Kidney (tissue), 13 donors: ENCODE measurements at regions not wholly inside any gene's neighbourhood (a gene's known extent, or its start where the extent isn't known, plus 50 kb on each side); places are given as distances from the start of the nearest gene placed in this dataset.

Experiments
- DNase-seq, 5 donors: peaks; one replicate each; pipeline ENCODE4 v3.0.0-alpha.2; 2013 to 2020
- FAIRE-seq: peaks from 2 replicates; lab custom pipeline; 2012; peaks lifted over from hg19 to GRCh38; lab: Jason Lieb, UNC
- H3K27ac ChIP-seq, 2 donors: one replicate each; pipeline ENCODE4 v1.7.0; 2013; ENCODE audit warnings: low read depth in 2 of 2, low read length in 2 of 2, inconsistent platforms in 1 of 2
- H3K27me3 ChIP-seq: one replicate; pipeline ENCODE4 v1.7.1; 2013; ENCODE audit warnings: low read length, inconsistent platforms; ENCODE audit not compliant: control insufficient read depth, insufficient read depth
- H3K36me3 ChIP-seq, 3 donors: one replicate each; pipeline versions ENCODE4 v1.7.0 to v1.7.1; 2013; ENCODE audit warnings: low read length in 3 of 3, control low read depth in 1 of 3, inconsistent platforms in 1 of 3; ENCODE audit not compliant: insufficient read depth in 3 of 3, control insufficient read depth in 2 of 3
- H3K4me1 ChIP-seq, 3 donors: one replicate each; pipeline versions ENCODE4 v1.7.0 to v1.7.1; 2013; ENCODE audit warnings: low read length in 3 of 3, inconsistent platforms in 1 of 3, low read depth in 1 of 3; ENCODE audit not compliant: control insufficient read depth in 2 of 3, insufficient read depth in 2 of 3
- H3K4me3 ChIP-seq, 3 donors: one replicate each; pipeline versions ENCODE4 v1.7.0 to v1.8.1; 2013; ENCODE audit warnings: low read length in 3 of 3, control low read depth in 1 of 3, inconsistent platforms in 1 of 3
- H3K9ac ChIP-seq, 3 donors: one replicate each; pipeline versions ENCODE4 v1.7.0 to v1.7.1; 2013; ENCODE audit warnings: low read length in 3 of 3, control low read depth in 1 of 3, inconsistent platforms in 1 of 3
- H3K9me3 ChIP-seq, 3 donors: one replicate each; pipeline versions ENCODE4 v1.7.0 to v1.7.1; 2013; ENCODE audit warnings: low read length in 3 of 3, control low read depth in 1 of 3, inconsistent platforms in 1 of 3; ENCODE audit not compliant: control insufficient read depth in 2 of 3, insufficient read depth in 1 of 3
- CTCF ChIP-seq: IDR thresholded peaks from 3 replicates; pipeline ENCODE4 v1.5.1; 2012; ENCODE audit warnings: mild to moderate bottlenecking, moderate library complexity, borderline replicate concordance; ENCODE audit not compliant: insufficient read depth; ENCODE audit errors: extremely low read depth
- intact Hi-C: fragments of 100-400 bp; cut with DNase I; formaldehyde crosslinking; loops from one replicate; pipeline ENCODE4 v1.11.1; 2022
- donor health status: control.
- donor health status: control.
- donor health status: control.
- donor health status: control.
- donor health status: control.
- donor health status: DM: yes; HTN: yes; CAD: no.
- donor health status: Normal renal cell carcinoma (clear cell type).

- Histone ChIP-seq H3K36me3 (no peaks in the 10 kb centered on the region), H3K9me3 (no peaks in the 10 kb centered on the region), H3K27me3 (no peaks in the 10 kb centered on the region), H3K4me3 (peak overlapping the region in 1 of 3 donors; percentile 44), H3K9ac (no peak overlapping the region), H3K4me1 (no peaks in the 10 kb centered on the region), H3K27ac (peak overlapping the region in 1 of 2 donors; percentile 22)
- FAIRE-seq (no peak), DNase-seq (peak in 1 of 5 donors; percentile 25)
- intact Hi-C loops: no loop called here
- no peak for TF ChIP-seq CTCF
Observed at GRCh38 chr1:232276651-232277050, 353.3 kb downstream of the SIPA1L2 start.

GRCh38 chr1:232274999-232275710, 354.8 kb downstream of the SIPA1L2 start:
- Histone ChIP-seq H3K9ac (no peak overlapping the region), H3K9me3 (no peaks in the 10 kb centered on the region), H3K36me3 (no peaks in the 10 kb centered on the region), H3K4me3 (peak overlapping the region in 1 of 3 donors; percentile 44), H3K27ac (no peak overlapping the region), H3K4me1 (no peaks in the 10 kb centered on the region), H3K27me3 (no peaks in the 10 kb centered on the region)
- intact Hi-C loops: no loop called here
- TF ChIP-seq CTCF: no peak
- DNase-seq (peak in 2 of 5 donors; percentile 31 to 33), FAIRE-seq (no peak)

- no peaks in the 10 kb centered on the region for H3K4me1 ChIP-seq
- H3K27me3 ChIP-seq: no peaks in the 10 kb centered on the region
- no peaks in the 10 kb centered on the region for H3K36me3 ChIP-seq
- no peak overlapping the region for H3K9ac ChIP-seq
- no peaks in the 10 kb centered on the region for H3K9me3 ChIP-seq
- intact Hi-C loops: no loop called here
- H3K27ac ChIP-seq: no peak overlapping the region
- FAIRE-seq (no peak), DNase-seq (peak in 2 of 5 donors; percentile 13 to 53)
- TF ChIP-seq CTCF: no peak
- no peak overlapping the region for H3K4me3 ChIP-seq
Observed at GRCh38 chr1:232274236-232274855, 355.6 kb downstream of the SIPA1L2 start.
